Heart left ventricle (tissue), 13 donors: ENCODE measurements at regions not wholly inside any gene's neighbourhood (a gene's known extent, or its start where the extent isn't known, plus 50 kb on each side); places are given as distances from the start of the nearest gene placed in this dataset.

Experiments used
- CTCF ChIP-seq, 12 donors: fragments of 200-600 bp; sonication (generic) in 4 of 12; IDR thresholded peaks; one replicate each; pipeline versions ENCODE4 v1.5.0 to v1.8.0; 2018 to 2022; ENCODE audit warnings: antibody characterized with exemption in 12 of 12, mild to moderate bottlenecking in 5 of 12
- POLR2A ChIP-seq, 2 donors: fragments of 450-650 bp; IDR thresholded peaks; one replicate each; pipeline ENCODE4 v1.6.1; 2017; ENCODE audit warnings: antibody characterized with exemption in 2 of 2, mild to moderate bottlenecking in 2 of 2, moderate library complexity in 2 of 2
- donor health status: ischemic (EF 13 %, LVEDD 7.1; RV severe dilation, severe dysfunction).
- donor health status: DM: no; HTN: yes; CAD: no.
- donor health status: DM: no; HTN: no; CAD: no.
- donor health status: ischemic (EF 25% LVEDD 6.9; RV normal size, moderate dysfunction).
- donor health status: ischemic (EF 25% LVEDD 5.7; RV mildly dilated, moderate dysfunction).
- donor health status: ischemic (EF 35%, LVEDD 5.7; RV mildly dilated, moderate dysfunction).
- donor health status: nonischemic (EF 11% LVEDD 7.7; RV severe dilation, severe dysfunction).
- donor health status: DM: yes; HTN: yes; CAD: no.
- donor health status: PGD.
- donor health status: ischemic (EF 29% LVEDD 5.4; RV normal size, mild dysfunction).
- donor health status: nonischemic (EF 23%, LVEDD 6.1; RV moderate dilation, normal function).

- TF ChIP-seq CTCF (IDR thresholded peaks at IDR 0.05): no peak
- TF ChIP-seq POLR2A (IDR thresholded peaks at IDR 0.05): no peak
These were observed 190.5 kb downstream of the ESRRB start for GRCh38 chr14:76566439-76566838.
